ENCODE measurements at regions not wholly inside any gene's neighbourhood (a gene's known extent, or its start where the extent isn't known, plus 50 kb on each side); places are given as distances from the start of the nearest gene placed in this dataset.

DNA sequence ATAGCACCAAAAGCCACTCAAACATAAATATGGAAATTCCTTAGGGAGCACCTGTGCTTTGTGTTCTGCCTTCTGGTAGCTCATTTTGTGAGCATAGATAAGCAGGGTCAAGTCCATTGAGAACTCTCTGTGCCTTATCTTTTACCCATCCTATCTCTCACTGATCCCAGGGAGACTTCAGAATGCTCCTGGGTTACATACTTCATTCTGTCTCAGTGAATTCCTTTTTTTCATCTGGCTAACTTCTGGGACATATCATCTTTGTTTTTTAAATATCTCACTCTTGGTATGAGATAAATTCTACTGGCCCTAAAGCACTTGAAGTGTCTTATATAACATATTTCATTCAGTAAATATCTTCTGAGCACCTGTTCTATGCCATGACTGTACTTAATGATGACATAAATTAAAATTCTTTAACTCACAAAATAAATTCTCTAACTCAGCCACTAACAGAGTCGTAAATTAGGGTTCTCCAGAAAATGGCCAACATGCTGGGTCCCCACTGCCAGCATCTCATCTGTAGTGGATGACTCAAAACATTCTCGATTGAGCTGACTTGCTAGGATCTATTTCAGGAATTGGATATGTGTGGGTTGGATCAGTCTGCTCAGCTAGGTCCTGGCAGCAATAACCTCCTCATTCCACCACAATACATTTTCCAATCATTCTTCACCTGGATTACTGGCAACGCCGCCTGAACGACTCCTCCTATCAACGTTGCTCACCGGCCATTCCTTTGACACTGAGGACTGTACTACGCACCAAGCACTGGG lies 170.2 kb downstream of the FOXO1 start:
- TF ChIP-seq ZFX (IDR thresholded peaks at IDR 0.05): no peak
- TF ChIP-seq, protein P1, sequence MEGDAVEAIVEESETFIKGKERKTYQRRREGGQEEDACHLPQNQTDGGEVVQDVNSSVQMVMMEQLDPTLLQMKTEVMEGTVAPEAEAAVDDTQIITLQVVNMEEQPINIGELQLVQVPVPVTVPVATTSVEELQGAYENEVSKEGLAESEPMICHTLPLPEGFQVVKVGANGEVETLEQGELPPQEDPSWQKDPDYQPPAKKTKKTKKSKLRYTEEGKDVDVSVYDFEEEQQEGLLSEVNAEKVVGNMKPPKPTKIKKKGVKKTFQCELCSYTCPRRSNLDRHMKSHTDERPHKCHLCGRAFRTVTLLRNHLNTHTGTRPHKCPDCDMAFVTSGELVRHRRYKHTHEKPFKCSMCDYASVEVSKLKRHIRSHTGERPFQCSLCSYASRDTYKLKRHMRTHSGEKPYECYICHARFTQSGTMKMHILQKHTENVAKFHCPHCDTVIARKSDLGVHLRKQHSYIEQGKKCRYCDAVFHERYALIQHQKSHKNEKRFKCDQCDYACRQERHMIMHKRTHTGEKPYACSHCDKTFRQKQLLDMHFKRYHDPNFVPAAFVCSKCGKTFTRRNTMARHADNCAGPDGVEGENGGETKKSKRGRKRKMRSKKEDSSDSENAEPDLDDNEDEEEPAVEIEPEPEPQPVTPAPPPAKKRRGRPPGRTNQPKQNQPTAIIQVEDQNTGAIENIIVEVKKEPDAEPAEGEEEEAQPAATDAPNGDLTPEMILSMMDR (conservative IDR thresholded peaks at IDR 0.05): no peak
- H3K27ac ChIP-seq: no peak overlapping the region

GRCh38 chr13:40498461-40498860 lies 168.0 kb downstream of the FOXO1 start:
- no peak for TF ChIP-seq ZFX (IDR thresholded peaks at IDR 0.05)
- TF ChIP-seq, protein P1 (conservative IDR thresholded peaks at IDR 0.05): no peak
- H3K27ac ChIP-seq: no peak overlapping the region

- TF ChIP-seq, protein P1 (conservative IDR thresholded peaks at IDR 0.05): no peak
- TF ChIP-seq ZFX (IDR thresholded peaks at IDR 0.05): no peak
- H3K27ac ChIP-seq: no peak overlapping the region
Measured at GRCh38 chr13:40502236-40502635, 164.2 kb downstream of the FOXO1 start.

DNA sequence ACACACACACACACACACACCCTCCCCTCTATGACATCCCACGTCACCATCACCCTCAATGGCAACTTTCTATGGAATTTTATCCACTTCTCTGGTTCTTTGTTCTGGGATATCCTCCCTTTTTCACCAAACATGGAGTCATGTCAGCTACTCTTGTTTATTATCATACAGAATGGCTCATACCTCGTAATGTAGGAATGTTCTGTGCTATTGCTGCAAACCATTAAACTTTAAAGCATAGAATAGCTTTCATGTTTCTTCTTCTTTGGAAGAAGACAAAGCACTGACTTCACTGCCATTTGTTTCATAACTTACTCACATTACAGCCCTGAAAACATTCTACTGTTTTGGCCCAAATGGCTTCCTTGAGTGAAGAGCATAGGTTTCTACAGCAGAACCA lies 163.4 kb downstream of the FOXO1 start:
- no peak overlapping the region for H3K27ac ChIP-seq
- TF ChIP-seq, protein P1 (conservative IDR thresholded peaks at IDR 0.05): no peak
- no peak for TF ChIP-seq ZFX (IDR thresholded peaks at IDR 0.05)

DNA sequence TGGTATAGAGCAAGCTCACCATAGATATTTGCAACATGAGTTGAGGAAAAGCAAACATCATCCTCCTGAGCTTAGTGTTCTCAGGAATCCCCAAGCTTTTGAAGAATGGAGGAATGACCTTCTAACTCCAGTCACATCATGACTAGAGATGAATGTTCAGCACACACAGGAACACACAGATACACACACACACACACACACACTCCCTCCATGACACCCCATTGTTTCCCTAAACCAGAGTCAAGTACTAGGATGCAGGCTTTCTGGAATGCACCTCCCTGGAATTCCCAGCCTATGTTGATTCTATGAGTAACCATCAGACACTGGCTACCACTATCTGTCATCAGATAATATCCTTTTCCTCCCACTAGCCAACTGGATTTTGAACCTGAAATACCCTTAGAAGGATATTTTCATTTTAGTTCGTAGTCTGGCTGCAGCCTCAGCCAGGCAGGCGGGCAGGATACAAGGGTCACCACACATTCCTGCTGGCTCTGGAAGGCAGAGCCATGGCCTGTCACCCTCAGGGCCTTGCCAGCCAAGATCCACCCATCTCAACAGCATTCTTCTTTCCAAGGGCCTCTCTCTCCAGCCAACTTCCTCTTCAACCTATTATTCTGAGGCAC lies 162.4 kb downstream of the FOXO1 start:
- no peak overlapping the region for H3K27ac ChIP-seq
- TF ChIP-seq, protein P1 (conservative IDR thresholded peaks at IDR 0.05): no peak
- no peak for TF ChIP-seq ZFX (IDR thresholded peaks at IDR 0.05)

GRCh38 chr13:40504641-40505040 lies 161.8 kb downstream of the FOXO1 start:
- TF ChIP-seq ZFX (IDR thresholded peaks at IDR 0.05): no peak
- TF ChIP-seq, protein P1 (conservative IDR thresholded peaks at IDR 0.05): no peak
- no peak overlapping the region for H3K27ac ChIP-seq

- TF ChIP-seq, protein P1 (conservative IDR thresholded peaks at IDR 0.05): no peak
- no peak for TF ChIP-seq ZFX (IDR thresholded peaks at IDR 0.05)
- no peak overlapping the region for H3K27ac ChIP-seq
Measured at GRCh38 chr13:40505196-40505595, 161.2 kb downstream of the FOXO1 start.

All from C4-2B (cell line).